SKM-1 treated with dmso at 0.1 percent for 144 hours (cell line): ENCODE measurements at regions not wholly inside any gene's neighbourhood (a gene's known extent, or its start where the extent isn't known, plus 50 kb on each side); places are given as distances from the start of the nearest gene placed in this dataset.
"Not testable (repeated sequence)": the region's sequence is repeated elsewhere in the genome, so short reads cannot be mapped to it uniquely, and the experiment has no call there.

ENCODE experiments used
- DNase-seq: peaks from one replicate; lab custom pipeline; 2025; ENCODE audit not compliant: unreplicated experiment; lab: John Stamatoyannopoulos, UW

GRCh38 chr6:165765256-165765655 is 102.2 kb upstream of the PDE10A start:
- not testable (repeated sequence) for DNase-seq

- DNase-seq: no peak
Measured at GRCh38 chr6:165762876-165763275, 99.8 kb upstream of the PDE10A start.

GRCh38 chr6:165762125-165762524 is 99.1 kb upstream of the PDE10A start:
- no peak for DNase-seq

GRCh38 chr6:165760803-165761185 is 97.8 kb upstream of the PDE10A start:
- no peak for DNase-seq

- DNase-seq: no peak
Measured at GRCh38 chr6:165760126-165760802, 97.2 kb upstream of the PDE10A start.

GRCh38 chr6:165758441-165758840 is 95.4 kb upstream of the PDE10A start:
- peak; percentile 22 for DNase-seq

GRCh38 chr6:165755583-165755982 is 92.5 kb upstream of the PDE10A start:
- DNase-seq: no peak

GRCh38 chr6:165753506-165753905 is 90.5 kb upstream of the PDE10A start:
- DNase-seq: no peak

- DNase-seq: no peak
Measured at GRCh38 chr6:165752451-165752850, 89.4 kb upstream of the PDE10A start.

GRCh38 chr6:165751486-165751885 is 88.4 kb upstream of the PDE10A start:
- DNase-seq: no peak

GRCh38 chr6:165749163-165749562 is 86.1 kb upstream of the PDE10A start:
- DNase-seq: no peak

- DNase-seq: no peak
Measured at GRCh38 chr6:165748390-165748789, 85.3 kb upstream of the PDE10A start.

- no peak for DNase-seq
Measured at GRCh38 chr6:165747963-165748362, 84.9 kb upstream of the PDE10A start.

- no peak for DNase-seq
Measured at GRCh38 chr6:165746331-165746730, 83.3 kb upstream of the PDE10A start.

GRCh38 chr6:165745492-165745891 is 82.5 kb upstream of the PDE10A start:
- DNase-seq: peak; percentile 14

- no peak for DNase-seq
Measured at GRCh38 chr6:165744555-165745228, 81.7 kb upstream of the PDE10A start.

- DNase-seq: no peak
Measured at GRCh38 chr6:165743366-165743898, 80.4 kb upstream of the PDE10A start.

GRCh38 chr6:165742047-165742446 is 79.0 kb upstream of the PDE10A start:
- DNase-seq: no peak

- no peak for DNase-seq
Measured at GRCh38 chr6:165737396-165737795, 74.4 kb upstream of the PDE10A start.

- DNase-seq: no peak
Measured at GRCh38 chr6:165735065-165735464, 72.0 kb upstream of the PDE10A start.

- no peak for DNase-seq
Measured at GRCh38 chr6:165733489-165733791, 70.4 kb upstream of the PDE10A start.

GRCh38 chr6:165732696-165733488 is 69.9 kb upstream of the PDE10A start:
- DNase-seq: no peak
